HG03442 (cell line): ENCODE measurements at regions not wholly inside any gene's neighbourhood (a gene's known extent, or its start where the extent isn't known, plus 50 kb on each side); places are given as distances from the start of the nearest gene placed in this dataset.

Experiments used
- ATAC-seq: cut with Tn5 transposase; IDR thresholded peaks from one replicate; pipeline ENCODE4 v1.9.1; 2021; ENCODE audit warnings: mild to moderate bottlenecking, moderate library complexity; ENCODE audit not compliant: unreplicated experiment

GRCh38 chr11:82676483-82677094 is 57.1 kb downstream of the FAM181B start:
- no peak for ATAC-seq

GRCh38 chr11:82675838-82676237 is 57.8 kb downstream of the FAM181B start:
- ATAC-seq, result no peak

GRCh38 chr11:82673631-82674030 is 60.0 kb downstream of the FAM181B start:
- ATAC-seq, result no peak

GRCh38 chr11:82671451-82671850 is 62.2 kb downstream of the FAM181B start:
- ATAC-seq, result no peak

- no peak for ATAC-seq
These were observed 70.1 kb downstream of the FAM181B start for GRCh38 chr11:82663535-82663934.

- ATAC-seq, result no peak
These were observed 79.9 kb downstream of the FAM181B start for GRCh38 chr11:82653752-82654151.

- no peak for ATAC-seq
These were observed 94.4 kb downstream of the FAM181B start for GRCh38 chr11:82639251-82639650.

- no peak for ATAC-seq
These were observed 97.0 kb downstream of the FAM181B start for GRCh38 chr11:82636615-82637014.

- no peak for ATAC-seq
These were observed 99.6 kb downstream of the FAM181B start for GRCh38 chr11:82634091-82634490.

GRCh38 chr11:82631722-82632630 is 101.7 kb downstream of the FAM181B start:
- peak; percentile 92 for ATAC-seq

GRCh38 chr11:82610671-82611070 is 123.0 kb downstream of the FAM181B start:
- ATAC-seq, result no peak

GRCh38 chr11:82606738-82607137 is 126.9 kb downstream of the FAM181B start:
- ATAC-seq, result no peak

- ATAC-seq, result no peak
These were observed 132.0 kb downstream of the FAM181B start for GRCh38 chr11:82601711-82602110.

- ATAC-seq, result no peak
These were observed 133.8 kb downstream of the FAM181B start for GRCh38 chr11:82599836-82600235.

- no peak for ATAC-seq
These were observed 147.1 kb downstream of the FAM181B start for GRCh38 chr11:82586581-82586980.

GRCh38 chr11:82577246-82577645 is 156.4 kb downstream of the FAM181B start:
- no peak for ATAC-seq

GRCh38 chr11:82560836-82561235 is 172.8 kb downstream of the FAM181B start:
- no peak for ATAC-seq

- ATAC-seq, result no peak
These were observed 174.1 kb downstream of the FAM181B start for GRCh38 chr11:82559609-82560008.

GRCh38 chr11:82557274-82557673 is 176.4 kb downstream of the FAM181B start:
- ATAC-seq, result peak; percentile 97

GRCh38 chr11:82556210-82556609 is 177.5 kb downstream of the FAM181B start:
- no peak for ATAC-seq

GRCh38 chr11:82546661-82547557 is 186.8 kb downstream of the FAM181B start:
- no peak for ATAC-seq
